CD14-positive monocyte (primary cell): ENCODE measurements at regions not wholly inside any gene's neighbourhood (a gene's known extent, or its start where the extent isn't known, plus 50 kb on each side); places are given as distances from the start of the nearest gene placed in this dataset.

Experiments
- DNase-seq, 3 donors: peaks; one replicate each; pipeline ENCODE4 v3.0.0-alpha.2; 2011 to 2022
- H2AFZ ChIP-seq: 2 replicates; pipeline ENCODE4 v1.6.0; 2012; ENCODE audit warnings: mild to moderate bottlenecking, low read depth, low read length, inconsistent platforms; ENCODE audit not compliant: insufficient read depth, poor library complexity, severe bottlenecking
- H3K27ac ChIP-seq, 2 donors: 1 replicate in 1 of 2; 2 replicates in 1 of 2; pipeline ENCODE4 v1.5.1; 2012 to 2013; ENCODE audit warnings: low read length in 2 of 2, control low read depth in 1 of 2, inconsistent platforms in 1 of 2, low read depth in 1 of 2, mild to moderate bottlenecking in 1 of 2
- H3K27me3 ChIP-seq, 2 donors: one replicate each; pipeline versions ENCODE4 v1.6.0 to v1.6.1; 2011 to 2013; ENCODE audit warnings: low read length in 2 of 2; ENCODE audit not compliant: control insufficient read depth in 2 of 2, insufficient read depth in 2 of 2
- H3K36me3 ChIP-seq, 2 donors: replicated peaks in 1 of 2; 1 replicate in 1 of 2; 2 replicates in 1 of 2; pipeline versions ENCODE4 v1.5.1 to v1.6.1; 2012 to 2013; ENCODE audit warnings: low read length in 2 of 2, control low read depth in 1 of 2, inconsistent platforms in 1 of 2, mild to moderate bottlenecking in 1 of 2; ENCODE audit not compliant: insufficient read depth in 2 of 2, control insufficient read depth in 1 of 2
- H3K4me1 ChIP-seq, 2 donors: 1 replicate in 1 of 2; 2 replicates in 1 of 2; pipeline versions ENCODE4 v1.5.1 to v1.6.1; 2012 to 2013; ENCODE audit warnings: low read length in 2 of 2, control low read depth in 1 of 2, inconsistent platforms in 1 of 2, mild to moderate bottlenecking in 1 of 2, moderate library complexity in 1 of 2; ENCODE audit not compliant: insufficient read depth in 2 of 2, control insufficient read depth in 1 of 2
- H3K4me2 ChIP-seq: replicated peaks from 2 replicates; pipeline ENCODE3; 2012; ENCODE audit warnings: low read length, moderate library complexity, mild to moderate bottlenecking; ENCODE audit not compliant: poor library complexity, severe bottlenecking; ENCODE audit errors: extremely low read depth
- H3K4me3 ChIP-seq, 3 experiments: fragments of 200-600 bp in 1 of 3; sonication (generic) in 1 of 3; replicated peaks in 1 of 3; 1 replicate in 2 of 3; 2 replicates in 1 of 3; pipeline ENCODE4 v1.5.1; 2011 to 2013; ENCODE audit warnings: low read length in 3 of 3, mild to moderate bottlenecking in 3 of 3, control low read depth in 2 of 3, low read depth in 2 of 3, inconsistent platforms in 1 of 3, moderate library complexity in 1 of 3
- H3K79me2 ChIP-seq: 2 replicates; pipeline ENCODE4 v1.6.0; 2012; ENCODE audit warnings: mild to moderate bottlenecking, control low read depth, inconsistent platforms, low read length, moderate library complexity; ENCODE audit not compliant: insufficient read depth
- H3K9ac ChIP-seq: 2 replicates; pipeline ENCODE4 v1.6.0; 2017; ENCODE audit warnings: low read length, mild to moderate bottlenecking; ENCODE audit not compliant: insufficient read depth, poor library complexity, severe bottlenecking
- H3K9me3 ChIP-seq, 2 donors: replicated peaks in 1 of 2; 1 replicate in 1 of 2; 2 replicates in 1 of 2; pipeline versions ENCODE4 v1.5.1 to v1.6.1; 2012 to 2013; ENCODE audit warnings: low read length in 2 of 2, control low read depth in 1 of 2; ENCODE audit not compliant: control insufficient read depth in 1 of 2, insufficient read depth in 1 of 2
- H4K20me1 ChIP-seq: 2 replicates; pipeline ENCODE4 v1.6.0; 2012; ENCODE audit warnings: mild to moderate bottlenecking, low read length, control low read depth, moderate library complexity; ENCODE audit not compliant: insufficient read depth
- H3K27ac Mint-ChIP-seq, 7 donors: one replicate each; pipeline ENCODE4 v1.8.0; 2020; ENCODE audit warnings: mild to moderate bottlenecking in 7 of 7, mixed read lengths in 7 of 7, moderate library complexity in 6 of 7, inconsistent platforms in 2 of 7
- H3K27me3 Mint-ChIP-seq, 3 donors: one replicate each; pipeline ENCODE4 v1.8.0; 2021 to 2022; ENCODE audit warnings: low read depth in 3 of 3, mild to moderate bottlenecking in 3 of 3, mixed read lengths in 3 of 3, moderate library complexity in 3 of 3, inconsistent platforms in 1 of 3
- H3K36me3 Mint-ChIP-seq, 2 donors: one replicate each; pipeline ENCODE4 v1.8.0; 2020; ENCODE audit warnings: mixed read lengths in 2 of 2, inconsistent platforms in 1 of 2, mild to moderate bottlenecking in 1 of 2
- H3K4me1 Mint-ChIP-seq: one replicate; pipeline ENCODE4 v1.8.0; 2020; ENCODE audit warnings: mild to moderate bottlenecking, mixed read lengths
- H3K4me3 Mint-ChIP-seq, 2 donors: one replicate each; pipeline ENCODE4 v1.8.0; 2020; ENCODE audit warnings: mild to moderate bottlenecking in 2 of 2, mixed read lengths in 2 of 2, moderate library complexity in 1 of 2
- H3K9me3 Mint-ChIP-seq, 7 donors: one replicate each; pipeline ENCODE4 v1.8.0; 2020 to 2022; ENCODE audit warnings: mixed read lengths in 7 of 7, mild to moderate bottlenecking in 6 of 7, moderate library complexity in 6 of 7, inconsistent platforms in 2 of 7
- WGBS: methylation state at CpG from one replicate; pipeline ENCODE4 v1.1.5; 2013; ENCODE audit warnings: missing lambda C conversion rate; ENCODE audit not compliant: insufficient coverage; 5-methylcytosine and 5-hydroxymethylcytosine counted together
- intact Hi-C, 2 donors: fragments of 100-400 bp; cut with micrococcal nuclease; formaldehyde crosslinking; loops; one replicate each; pipeline versions ENCODE4 v1.15.0 to v1.15.1; 2023
- TF ChIP-seq, protein P1 (sequence below): fragments of 200-600 bp; IDR thresholded peaks from one replicate; pipeline ENCODE4 v1.8.0; 2022; ENCODE audit warnings: antibody characterized with exemption, mild to moderate bottlenecking

DNA sequence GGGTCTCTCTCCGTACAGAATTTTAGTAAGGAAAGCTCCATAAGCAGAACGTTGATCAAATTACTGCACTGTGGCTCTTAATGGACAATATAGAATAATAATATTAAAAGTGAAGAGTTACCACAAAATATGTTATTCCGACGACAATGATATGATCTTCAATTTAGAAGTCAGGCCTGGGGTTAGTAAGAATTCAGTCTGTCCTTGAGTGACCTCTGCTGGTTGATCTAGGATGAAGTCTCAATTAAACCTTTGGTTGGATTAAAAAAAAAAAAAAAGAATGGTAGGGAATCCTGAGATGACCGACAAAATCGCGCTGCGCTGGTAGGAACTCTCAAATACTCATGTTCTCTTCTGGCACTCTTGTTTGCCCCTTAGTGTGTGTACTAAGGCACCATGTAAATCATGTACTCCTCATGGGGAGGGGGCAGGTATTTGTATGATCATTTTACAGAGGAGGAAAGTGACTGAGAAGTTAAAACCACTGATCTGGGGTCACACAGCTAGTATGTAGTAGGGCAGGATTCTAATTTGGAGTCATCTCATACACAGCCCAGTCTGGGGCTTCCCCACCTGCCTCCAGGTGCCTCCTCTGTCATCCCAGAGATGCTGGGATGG is 161.3 kb upstream of the NPVF start:
- Histone ChIP-seq H3K27me3 (peaks cover 3 to 5% of the 10 kb centered on the region in 2 donors), H3K9me3 (no peaks in the 10 kb centered on the region), H3K27ac (no peak overlapping the region), H3K4me2 (no peak overlapping the region), H4K20me1 (no peaks in the 10 kb centered on the region), H2AFZ (no peak overlapping the region), H3K36me3 (no peaks in the 10 kb centered on the region), H3K4me3 (no peak overlapping the region), H3K4me1 (no peaks in the 10 kb centered on the region), H3K9ac (no peak overlapping the region), H3K79me2 (no peaks in the 10 kb centered on the region)
- Mint-ChIP-seq H3K36me3 (no peaks in the 10 kb centered on the region), H3K9me3 (no peaks in the 10 kb centered on the region), H3K4me3 (no peak overlapping the region), H3K27ac (no peak overlapping the region), H3K27me3 (peaks cover 4 to 10% (median 8%) of the 10 kb centered on the region in 3 donors), H3K4me1 (no peaks in the 10 kb centered on the region)
- TF ChIP-seq, protein P1, sequence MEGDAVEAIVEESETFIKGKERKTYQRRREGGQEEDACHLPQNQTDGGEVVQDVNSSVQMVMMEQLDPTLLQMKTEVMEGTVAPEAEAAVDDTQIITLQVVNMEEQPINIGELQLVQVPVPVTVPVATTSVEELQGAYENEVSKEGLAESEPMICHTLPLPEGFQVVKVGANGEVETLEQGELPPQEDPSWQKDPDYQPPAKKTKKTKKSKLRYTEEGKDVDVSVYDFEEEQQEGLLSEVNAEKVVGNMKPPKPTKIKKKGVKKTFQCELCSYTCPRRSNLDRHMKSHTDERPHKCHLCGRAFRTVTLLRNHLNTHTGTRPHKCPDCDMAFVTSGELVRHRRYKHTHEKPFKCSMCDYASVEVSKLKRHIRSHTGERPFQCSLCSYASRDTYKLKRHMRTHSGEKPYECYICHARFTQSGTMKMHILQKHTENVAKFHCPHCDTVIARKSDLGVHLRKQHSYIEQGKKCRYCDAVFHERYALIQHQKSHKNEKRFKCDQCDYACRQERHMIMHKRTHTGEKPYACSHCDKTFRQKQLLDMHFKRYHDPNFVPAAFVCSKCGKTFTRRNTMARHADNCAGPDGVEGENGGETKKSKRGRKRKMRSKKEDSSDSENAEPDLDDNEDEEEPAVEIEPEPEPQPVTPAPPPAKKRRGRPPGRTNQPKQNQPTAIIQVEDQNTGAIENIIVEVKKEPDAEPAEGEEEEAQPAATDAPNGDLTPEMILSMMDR = peak; percentile 20
- WGBS = 0% methylated on average over 3 of the region's 8 CpGs
- intact Hi-C loops = loop anchor here in 1 of 2 donors (5.0 to 10.0 kb wide), 2 partner anchors 127 to 175 kb away; no protein-coding TSS in a partner anchor
- DNase-seq = peak in 1 of 3 donors; percentile 5

- TF ChIP-seq, protein P1 = no peak
- no peaks in the 10 kb centered on the region for H3K9me3 ChIP-seq
- H2AFZ ChIP-seq = no peak overlapping the region
- no peak overlapping the region for H3K27ac ChIP-seq
- H3K4me1 ChIP-seq = no peaks in the 10 kb centered on the region
- H3K27me3 Mint-ChIP-seq = peaks cover 4 to 9% (median 7%) of the 10 kb centered on the region in 3 donors
- no CpG with 5 or more reads among the region's 5 CpGs for WGBS
- no peak overlapping the region for H3K9ac ChIP-seq
- H3K36me3 ChIP-seq = no peaks in the 10 kb centered on the region
- no peak overlapping the region for H3K4me2 ChIP-seq
- H3K79me2 ChIP-seq = no peaks in the 10 kb centered on the region
- H4K20me1 ChIP-seq = no peaks in the 10 kb centered on the region
- no peak overlapping the region for H3K4me3 ChIP-seq
- H3K4me1 Mint-ChIP-seq = no peaks in the 10 kb centered on the region
- intact Hi-C loops = loop anchor here in 1 of 2 donors (10.0 kb wide), 1 partner anchor 173 kb away; no protein-coding TSS in a partner anchor
- no peaks in the 10 kb centered on the region for H3K9me3 Mint-ChIP-seq
- no peaks in the 10 kb centered on the region for H3K36me3 Mint-ChIP-seq
- peaks cover 3 to 9% of the 10 kb centered on the region in 2 donors for H3K27me3 ChIP-seq
- no peak overlapping the region for H3K27ac Mint-ChIP-seq
- H3K4me3 Mint-ChIP-seq = no peak overlapping the region
- DNase-seq = no peak
Measured at GRCh38 chr7:25391295-25391861, 163.1 kb upstream of the NPVF start.
